ENCODE measurements at regions not wholly inside any gene's neighbourhood (a gene's known extent, or its start where the extent isn't known, plus 50 kb on each side); places are given as distances from the start of the nearest gene placed in this dataset.

GRCh38 chr13:97570442-97570841 lies 136.5 kb downstream of the RAP2A start:
- no peak for TF ChIP-seq CTCF (IDR thresholded peaks at IDR 0.05)
- TF ChIP-seq POLR2AphosphoS5 (IDR thresholded peaks at IDR 0.05; ENCODE audit: insufficient read depth in 1 of 2, low read depth in 1 of 2), result no peak
- TF ChIP-seq POLR2A (IDR thresholded peaks at IDR 0.05), result no peak

Measured in vagina (tissue), 2 donors.